H1 (cell line): ENCODE measurements at regions not wholly inside any gene's neighbourhood (a gene's known extent, or its start where the extent isn't known, plus 50 kb on each side); places are given as distances from the start of the nearest gene placed in this dataset.

Experiments
- CTCF ChIA-PET: fragments of 300-600 bp; sonication (Branson Sonifier 250); formaldehyde crosslinking; loops from one replicate; lab custom pipeline; 2021; ENCODE audit not compliant: partially characterized antibody; lab: Charles Lee
- POLR2A ChIA-PET: fragments of 300-600 bp; sonication (Branson Sonifier 250); formaldehyde crosslinking; loops from one replicate; lab custom pipeline; 2021; ENCODE audit warnings: inconsistent platforms; ENCODE audit not compliant: partially characterized antibody; lab: Charles Lee
- DNase-seq, 2 experiments: peaks; one replicate each; pipeline versions ENCODE4 v3.0.0 to v3.0.0-alpha.2; 2010 to 2022; ENCODE audit warnings: low spot score in 2 of 2, low read depth in 1 of 2, mixed read lengths in 1 of 2
- FAIRE-seq: peaks from 2 replicates; lab custom pipeline; 2011; peaks lifted over from hg19 to GRCh38; lab: Jason Lieb, UNC
- H2AFZ ChIP-seq: 2 replicates; pipeline ENCODE4 v1.8.1; 2012; ENCODE audit warnings: low read length, inconsistent platforms
- H2AK5ac ChIP-seq: 2 replicates; pipeline ENCODE4 v1.6.1; 2013; ENCODE audit warnings: low read depth, low read length
- H2BK120ac ChIP-seq: replicated peaks from 2 replicates; pipeline ENCODE3; 2013; ENCODE audit warnings: low read depth, low read length, inconsistent platforms
- H2BK12ac ChIP-seq: 2 replicates; pipeline ENCODE4 v1.6.1; 2013; ENCODE audit warnings: low read depth, low read length
- H2BK15ac ChIP-seq: 2 replicates; pipeline ENCODE4 v1.6.1; 2013; ENCODE audit warnings: low read length
- H2BK20ac ChIP-seq: 2 replicates; pipeline ENCODE4 v1.6.1; 2013; ENCODE audit warnings: low read length
- H2BK5ac ChIP-seq: 2 replicates; pipeline ENCODE4 v1.6.1; 2013; ENCODE audit warnings: low read depth, low read length
- H3K14ac ChIP-seq: 2 replicates; pipeline ENCODE4 v1.6.1; 2013; ENCODE audit warnings: inconsistent platforms; ENCODE audit not compliant: insufficient read length
- H3K18ac ChIP-seq: 2 replicates; pipeline ENCODE4 v1.6.1; 2013; ENCODE audit warnings: low read length; ENCODE audit errors: extremely low read depth
- H3K23ac ChIP-seq: 2 replicates; pipeline ENCODE4 v1.6.1; 2013; ENCODE audit warnings: inconsistent platforms; ENCODE audit not compliant: insufficient read length
- H3K23me2 ChIP-seq: 2 replicates; pipeline ENCODE4 v1.6.1; 2013; ENCODE audit warnings: low read depth, low read length
- H3K27ac ChIP-seq: 2 replicates; pipeline ENCODE4 v1.6.1; 2011; ENCODE audit warnings: low read depth, low read length, inconsistent platforms
- H3K27me3 ChIP-seq, 4 experiments: replicated peaks in 1 of 4; 1 replicate in 1 of 4; 2 replicates in 3 of 4; pipeline versions ENCODE4 v1.6.1 to v1.8.1; 2011 to 2013; ENCODE audit warnings: low read length in 3 of 4, mild to moderate bottlenecking in 3 of 4, inconsistent platforms in 2 of 4, mixed read lengths in 2 of 4, moderate library complexity in 1 of 4; ENCODE audit not compliant: control insufficient read depth in 3 of 4, insufficient read depth in 3 of 4; ENCODE audit errors: extremely low read depth in 1 of 4
- H3K36me3 ChIP-seq, 4 experiments: 2 replicates each; pipeline versions ENCODE4 v1.6.1 to v1.8.1; 2011 to 2013; ENCODE audit warnings: mild to moderate bottlenecking in 4 of 4, low read length in 3 of 4, moderate library complexity in 2 of 4, control low read depth in 1 of 4, inconsistent platforms in 1 of 4; ENCODE audit not compliant: insufficient read depth in 4 of 4, control insufficient read depth in 2 of 4
- H3K4ac ChIP-seq: replicated peaks from 2 replicates; pipeline ENCODE3; 2013; ENCODE audit warnings: low read length, low read depth, mixed read lengths, inconsistent platforms; ENCODE audit not compliant: insufficient read length
- H3K4me1 ChIP-seq, 4 experiments: replicated peaks in 1 of 4; 1 replicate in 1 of 4; 2 replicates in 3 of 4; pipeline versions ENCODE4 v1.6.1 to v1.8.1; 2011 to 2013; ENCODE audit warnings: low read length in 3 of 4, inconsistent platforms in 2 of 4, mixed read lengths in 1 of 4; ENCODE audit not compliant: insufficient read depth in 4 of 4, control insufficient read depth in 3 of 4
- H3K4me2 ChIP-seq, 2 experiments: 2 replicates each; pipeline versions ENCODE4 v1.6.1 to v1.8.1; 2011 to 2013; ENCODE audit warnings: low read depth in 2 of 2, low read length in 2 of 2, control low read depth in 1 of 2, inconsistent platforms in 1 of 2, mild to moderate bottlenecking in 1 of 2; ENCODE audit not compliant: insufficient read depth in 1 of 2
- H3K4me3 ChIP-seq, 4 experiments: fragments of 200-600, 300-600 bp in 1 of 4; sonication (generic), shearing (Covaris generic), sonication (Bioruptor Twin) in 1 of 4; 2 replicates each; pipeline versions ENCODE4 v1.5.1 to v1.8.1; 2011 to 2016; ENCODE audit warnings: low read length in 4 of 4, low read depth in 3 of 4, control low read depth in 2 of 4, inconsistent platforms in 2 of 4, mild to moderate bottlenecking in 2 of 4, mixed read lengths in 1 of 4, moderate library complexity in 1 of 4; ENCODE audit not compliant: insufficient read depth in 2 of 4; ENCODE audit errors: extremely low read depth in 1 of 4
- H3K56ac ChIP-seq: replicated peaks from 2 replicates; pipeline ENCODE3; 2013; ENCODE audit warnings: low read depth, mild to moderate bottlenecking, mixed read lengths, low read length, inconsistent platforms; ENCODE audit not compliant: insufficient read length
- H3K79me1 ChIP-seq: 2 replicates; pipeline ENCODE4 v1.6.1; 2013; ENCODE audit warnings: low read depth, low read length, control low read depth
- H3K79me2 ChIP-seq, 2 experiments: 2 replicates each; pipeline versions ENCODE4 v1.6.1 to v1.8.1; 2012 to 2013; ENCODE audit warnings: low read length in 2 of 2, mild to moderate bottlenecking in 2 of 2, inconsistent platforms in 1 of 2; ENCODE audit not compliant: insufficient read depth in 2 of 2, control insufficient read depth in 1 of 2
- H3K9ac ChIP-seq, 4 experiments: replicated peaks in 1 of 4; 1 replicate in 1 of 4; 2 replicates in 3 of 4; pipeline versions ENCODE4 v1.6.1 to v1.8.1; 2011 to 2013; ENCODE audit warnings: low read depth in 3 of 4, low read length in 3 of 4, control low read depth in 2 of 4, mild to moderate bottlenecking in 2 of 4, moderate library complexity in 2 of 4, inconsistent platforms in 1 of 4; ENCODE audit errors: extremely low read depth in 1 of 4
- H3K9me3 ChIP-seq, 2 experiments: 2 replicates each; pipeline versions ENCODE4 v1.6.1 to v1.8.1; 2012 to 2013; ENCODE audit warnings: mild to moderate bottlenecking in 2 of 2, moderate library complexity in 2 of 2, control low read depth in 1 of 2, inconsistent platforms in 1 of 2, low read depth in 1 of 2, low read length in 1 of 2, mixed read lengths in 1 of 2; ENCODE audit not compliant: insufficient read depth in 2 of 2
- H4K20me1 ChIP-seq, 2 experiments: replicated peaks in 1 of 2; 2 replicates each; pipeline versions ENCODE3 to v1.8.1; 2011 to 2013; ENCODE audit warnings: inconsistent platforms in 2 of 2, low read length in 2 of 2, mild to moderate bottlenecking in 1 of 2; ENCODE audit not compliant: insufficient read depth in 2 of 2, control insufficient read depth in 1 of 2
- H4K5ac ChIP-seq: 2 replicates; pipeline ENCODE4 v1.6.1; 2013; ENCODE audit warnings: low read length, low read depth, mixed read lengths, inconsistent platforms; ENCODE audit not compliant: insufficient read length
- H4K8ac ChIP-seq: 2 replicates; pipeline ENCODE4 v1.8.0; 2013; ENCODE audit warnings: mild to moderate bottlenecking, moderate library complexity, low read length, inconsistent platforms; ENCODE audit not compliant: insufficient read depth; ENCODE audit errors: extremely low read depth
- H4K91ac ChIP-seq: replicated peaks from 2 replicates; pipeline ENCODE3; 2013; ENCODE audit warnings: low read length, mixed read lengths, inconsistent platforms; ENCODE audit not compliant: insufficient read length
- WGBS, 2 experiments: shearing (Covaris generic) in 1 of 2; methylation state at CpG; one replicate each; pipeline versions ENCODE4 v1.1.6 to v1.1.7; 2013 to 2015; ENCODE audit warnings: low lambda C conversion rate in 2 of 2, mixed read lengths in 2 of 2, inconsistent platforms in 1 of 2, low coverage in 1 of 2, missing lambda C conversion rate in 1 of 2; ENCODE audit not compliant: insufficient replicate concordance in 2 of 2, insufficient coverage in 1 of 2, insufficient read length in 1 of 2; ENCODE audit errors: extremely low coverage in 1 of 2, missing lambda C conversion rate in 1 of 2; 5-methylcytosine and 5-hydroxymethylcytosine counted together

GRCh38 chr16:22665803-22666202 is 148.2 kb upstream of the HS3ST2 start:
- Histone ChIP-seq H4K20me1 (no peaks in the 10 kb centered on the region), H3K23me2 (no peaks in the 10 kb centered on the region), H3K27me3 (peaks cover 0 to 3% (median 1%) of the 10 kb centered on the region in 4 experiments; a peak in 1 of 7 replicates), H3K14ac (no peak overlapping the region), H3K18ac (no peak overlapping the region), H3K79me1 (no peaks in the 10 kb centered on the region), H2BK12ac (peak overlapping the region; percentile 9; the same call in 1 of the 2 replicates), H3K36me3 (no peaks in the 10 kb centered on the region), H3K56ac (no peak overlapping the region), H3K23ac (no peak overlapping the region), H3K27ac (no peak overlapping the region), H2BK5ac (no peak overlapping the region), H3K9ac (no peak overlapping the region), H3K4me2 (no peak overlapping the region), H4K8ac (no peak overlapping the region), H3K79me2 (no peaks in the 10 kb centered on the region), H3K9me3 (no peaks in the 10 kb centered on the region), H4K91ac (no peak overlapping the region), H2BK15ac (no peak overlapping the region), H2AFZ (peak overlapping the region; percentile 66), H2BK20ac (no peak overlapping the region), H3K4ac (no peak overlapping the region), H3K4me1 (peaks cover 0 to 6% (median 1%) of the 10 kb centered on the region in 4 experiments; a peak in 2 of 7 replicates), H3K4me3 (no peak overlapping the region), H4K5ac (no peak overlapping the region), H2BK120ac (no peak overlapping the region), H2AK5ac (no peak overlapping the region)
- POLR2A ChIA-PET, result interaction anchor here (1.1 to 1.4 kb wide), 2 partner anchors 10 to 30 kb away, joined by 3 to 4 read pairs; no protein-coding TSS in a partner anchor
- FAIRE-seq (no peak), DNase-seq (peak in 1 of 2 experiments; percentile 37)
- CTCF ChIA-PET, result interaction anchor here (1.8 kb wide), 1 partner anchor 10 kb away, joined by 5 read pairs; no protein-coding TSS in a partner anchor
- 80% methylated on average over 4 of the region's 4 CpGs; no CpG with 5 or more reads in 1 of the 2 experiments for WGBS, 2 experiments
